ENCODE measurements at regions not wholly inside any gene's neighbourhood (a gene's known extent, or its start where the extent isn't known, plus 50 kb on each side); places are given as distances from the start of the nearest gene placed in this dataset.

DNA sequence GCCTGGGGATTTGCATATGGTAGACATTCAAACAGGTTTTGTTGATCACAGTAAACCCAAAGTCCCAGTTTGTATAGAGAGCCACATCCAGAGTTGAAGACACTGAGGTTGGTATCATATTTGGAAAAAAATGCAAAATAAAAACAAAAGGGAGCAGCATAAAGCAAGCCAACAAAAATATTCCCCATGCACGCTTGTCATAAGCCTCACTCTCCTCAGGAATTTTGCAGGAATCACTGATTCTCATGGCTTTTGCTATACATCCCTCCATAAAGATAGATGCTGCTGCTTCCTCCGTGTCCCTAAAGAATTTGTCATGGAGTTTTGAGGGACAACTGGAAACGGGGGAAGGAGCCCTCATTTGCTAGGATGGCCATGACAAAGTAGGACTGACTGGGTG lies 108.8 kb upstream of the TCF4 start:
- TF ChIP-seq, protein P1, sequence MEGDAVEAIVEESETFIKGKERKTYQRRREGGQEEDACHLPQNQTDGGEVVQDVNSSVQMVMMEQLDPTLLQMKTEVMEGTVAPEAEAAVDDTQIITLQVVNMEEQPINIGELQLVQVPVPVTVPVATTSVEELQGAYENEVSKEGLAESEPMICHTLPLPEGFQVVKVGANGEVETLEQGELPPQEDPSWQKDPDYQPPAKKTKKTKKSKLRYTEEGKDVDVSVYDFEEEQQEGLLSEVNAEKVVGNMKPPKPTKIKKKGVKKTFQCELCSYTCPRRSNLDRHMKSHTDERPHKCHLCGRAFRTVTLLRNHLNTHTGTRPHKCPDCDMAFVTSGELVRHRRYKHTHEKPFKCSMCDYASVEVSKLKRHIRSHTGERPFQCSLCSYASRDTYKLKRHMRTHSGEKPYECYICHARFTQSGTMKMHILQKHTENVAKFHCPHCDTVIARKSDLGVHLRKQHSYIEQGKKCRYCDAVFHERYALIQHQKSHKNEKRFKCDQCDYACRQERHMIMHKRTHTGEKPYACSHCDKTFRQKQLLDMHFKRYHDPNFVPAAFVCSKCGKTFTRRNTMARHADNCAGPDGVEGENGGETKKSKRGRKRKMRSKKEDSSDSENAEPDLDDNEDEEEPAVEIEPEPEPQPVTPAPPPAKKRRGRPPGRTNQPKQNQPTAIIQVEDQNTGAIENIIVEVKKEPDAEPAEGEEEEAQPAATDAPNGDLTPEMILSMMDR (IDR thresholded peaks at IDR 0.05), result no peak
- TF ChIP-seq POLR2A (IDR thresholded peaks at IDR 0.05) (no peak), EP300 (IDR thresholded peaks at IDR 0.05) (no peak)

All from gastroesophageal sphincter (tissue), 3 donors.